PC-9 (cell line): ENCODE measurements at regions not wholly inside any gene's neighbourhood (a gene's known extent, or its start where the extent isn't known, plus 50 kb on each side); places are given as distances from the start of the nearest gene placed in this dataset.

ENCODE experiments used
- EZH2 ChIP-seq: fragments of 200-600 bp; sonication (generic); IDR thresholded peaks from 2 replicates; pipeline ENCODE4 v1.8.0; 2017; ENCODE audit warnings: antibody characterized with exemption, low read depth
- TF ChIP-seq, protein P1 (sequence below): fragments of 200-600 bp; sonication (generic); conservative IDR thresholded peaks from 2 replicates; pipeline ENCODE4 v1.6.1; 2017; ENCODE audit warnings: mixed run types, antibody characterized with exemption, mild to moderate bottlenecking, moderate library complexity

DNA sequence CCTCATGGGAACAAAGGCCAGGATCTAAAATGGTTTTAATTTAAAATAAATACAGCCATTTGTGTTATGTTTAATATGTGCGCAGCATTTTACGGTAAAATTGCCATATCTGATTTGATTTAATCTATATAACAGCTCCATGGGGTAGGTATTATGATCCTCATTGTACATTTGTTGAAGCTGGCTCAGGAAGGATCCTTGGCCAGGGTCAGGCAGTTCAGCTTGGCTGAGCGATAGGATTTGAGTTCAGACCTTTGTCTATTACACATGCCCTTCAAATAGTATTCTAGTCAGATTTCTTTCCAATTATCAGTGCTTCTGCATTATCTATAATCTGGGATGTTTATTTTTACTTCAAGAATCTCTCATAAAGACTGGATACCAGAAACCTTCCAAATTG, 950.4 kb upstream of the EEF2KMT start:
- TF ChIP-seq, protein P1, sequence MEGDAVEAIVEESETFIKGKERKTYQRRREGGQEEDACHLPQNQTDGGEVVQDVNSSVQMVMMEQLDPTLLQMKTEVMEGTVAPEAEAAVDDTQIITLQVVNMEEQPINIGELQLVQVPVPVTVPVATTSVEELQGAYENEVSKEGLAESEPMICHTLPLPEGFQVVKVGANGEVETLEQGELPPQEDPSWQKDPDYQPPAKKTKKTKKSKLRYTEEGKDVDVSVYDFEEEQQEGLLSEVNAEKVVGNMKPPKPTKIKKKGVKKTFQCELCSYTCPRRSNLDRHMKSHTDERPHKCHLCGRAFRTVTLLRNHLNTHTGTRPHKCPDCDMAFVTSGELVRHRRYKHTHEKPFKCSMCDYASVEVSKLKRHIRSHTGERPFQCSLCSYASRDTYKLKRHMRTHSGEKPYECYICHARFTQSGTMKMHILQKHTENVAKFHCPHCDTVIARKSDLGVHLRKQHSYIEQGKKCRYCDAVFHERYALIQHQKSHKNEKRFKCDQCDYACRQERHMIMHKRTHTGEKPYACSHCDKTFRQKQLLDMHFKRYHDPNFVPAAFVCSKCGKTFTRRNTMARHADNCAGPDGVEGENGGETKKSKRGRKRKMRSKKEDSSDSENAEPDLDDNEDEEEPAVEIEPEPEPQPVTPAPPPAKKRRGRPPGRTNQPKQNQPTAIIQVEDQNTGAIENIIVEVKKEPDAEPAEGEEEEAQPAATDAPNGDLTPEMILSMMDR: no peak
- TF ChIP-seq EZH2: no peak
